Spleen (tissue), 7 donors: ENCODE measurements at regions not wholly inside any gene's neighbourhood (a gene's known extent, or its start where the extent isn't known, plus 50 kb on each side); places are given as distances from the start of the nearest gene placed in this dataset.

Experiments used
- CTCF ChIP-seq, 11 experiments: fragments of 200-600 bp in 7 of 11; fragments of 450-650 bp in 4 of 11; sonication (generic) in 4 of 11; IDR thresholded peaks in 8 of 11; conservative IDR thresholded peaks in 3 of 11; 1 replicate in 7 of 11; 2 replicates in 4 of 11; pipeline versions ENCODE4 v1.4.0 to v1.8.0; 2016 to 2021; ENCODE audit warnings: antibody characterized with exemption in 11 of 11, inconsistent platforms in 4 of 11, mild to moderate bottlenecking in 1 of 11
- POLR2A ChIP-seq, 3 donors: fragments of 450-650 bp; IDR thresholded peaks; one replicate each; pipeline ENCODE4 v1.5.1; 2017; ENCODE audit warnings: antibody characterized with exemption in 3 of 3, mild to moderate bottlenecking in 1 of 3
- POLR2AphosphoS5 ChIP-seq, 3 donors: sonication (generic); formaldehyde crosslinking; IDR thresholded peaks; one replicate each; pipeline ENCODE4 v1.5.1; 2017; ENCODE audit warnings: antibody characterized with exemption in 3 of 3
- donor health status: DM: no; HTN: no; CAD: no; lungs with moderate emphysema.
- donor health status: DM: no; HTN: no; CAD: no.
- donor health status: DM: no; HTN: no; CAD: no.

GRCh38 chr16:66266436-66267291 is 99.8 kb upstream of the CDH5 start:
- TF ChIP-seq CTCF (IDR thresholded peaks at IDR 0.05 in 8 of 11, conservative IDR thresholded peaks at IDR 0.05 in 3 of 11), result no peak
- no peak for TF ChIP-seq POLR2A (IDR thresholded peaks at IDR 0.05)
- TF ChIP-seq POLR2AphosphoS5 (IDR thresholded peaks at IDR 0.05), result no peak
